Calu3 (cell line): ENCODE measurements at regions not wholly inside any gene's neighbourhood (a gene's known extent, or its start where the extent isn't known, plus 50 kb on each side); places are given as distances from the start of the nearest gene placed in this dataset.
A peak's percentile ranks its signal among the peaks of the same experiment; 100 is the strongest.

Source experiments
- BruUV-seq: library from RNA; stranded (reverse); fragments of 400-500 nt; replicated peaks from 2 replicates; lab custom pipeline; 2021; lab: Mats Ljungman, UMichigan
- CTCF ChIA-PET: fragments of 300-600 bp; sonication (Branson Sonifier 250); formaldehyde crosslinking; loops from one replicate; lab custom pipeline; 2022; ENCODE audit warnings: antibody characterized with exemption; lab: Charles Lee
- DNase-seq: peaks from one replicate; pipeline ENCODE4 v3.0.0; 2022
- H3K27ac Mint-ChIP-seq: one replicate; pipeline ENCODE4 v1.8.0; 2022; ENCODE audit warnings: mixed read lengths; ENCODE audit not compliant: unreplicated experiment
- H3K27me3 Mint-ChIP-seq: one replicate; pipeline ENCODE4 v1.8.0; 2022; ENCODE audit warnings: mixed read lengths; ENCODE audit not compliant: unreplicated experiment
- H3K36me3 Mint-ChIP-seq: one replicate; pipeline ENCODE4 v1.8.0; 2022; ENCODE audit warnings: mild to moderate bottlenecking, moderate library complexity, mixed read lengths; ENCODE audit not compliant: insufficient read depth, unreplicated experiment
- H3K4me1 Mint-ChIP-seq: one replicate; pipeline ENCODE4 v1.8.0; 2022; ENCODE audit warnings: mild to moderate bottlenecking, low read depth, mixed read lengths; ENCODE audit not compliant: unreplicated experiment
- H3K4me3 Mint-ChIP-seq: one replicate; pipeline ENCODE4 v1.8.0; 2022; ENCODE audit warnings: mild to moderate bottlenecking, low read depth, moderate library complexity, mixed read lengths; ENCODE audit not compliant: unreplicated experiment
- H3K9me3 Mint-ChIP-seq: one replicate; pipeline ENCODE4 v1.8.0; 2022; ENCODE audit warnings: low read depth, mixed read lengths; ENCODE audit not compliant: unreplicated experiment
- intact Hi-C: fragments of 100-400 bp; cut with micrococcal nuclease; formaldehyde crosslinking; loops from one replicate; pipeline ENCODE4 v1.10.0; 2022; ENCODE audit not compliant: unreplicated experiment
- TF ChIP-seq, protein P1 (sequence below): fragments of 200-600 bp; IDR thresholded peaks from one replicate; pipeline ENCODE4 v1.8.0; 2022; ENCODE audit warnings: antibody characterized with exemption; ENCODE audit not compliant: unreplicated experiment

DNA sequence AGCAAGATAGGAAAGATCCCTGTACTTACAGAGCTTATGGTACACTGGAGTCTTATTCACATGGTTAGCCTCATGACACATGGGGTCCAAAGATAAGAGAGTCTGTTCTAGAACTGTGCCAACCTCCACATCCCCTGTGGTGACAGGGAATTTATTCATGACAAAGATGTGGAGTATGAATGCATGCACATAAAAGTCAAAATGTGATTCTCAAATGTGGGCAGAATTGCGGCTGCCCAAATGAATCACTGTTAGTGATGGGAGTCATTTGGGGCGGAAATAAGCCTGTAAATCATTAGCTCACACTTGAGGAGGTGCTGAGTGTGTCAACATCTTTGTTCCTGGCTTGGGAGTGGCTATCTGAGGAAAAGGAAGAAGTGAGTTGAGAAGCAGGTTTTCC is 560.6 kb downstream of the SLC4A3 start:
- CTCF ChIA-PET, result interaction anchor here (0.5 to 1.3 kb wide), 4 partner anchors 12 to 837 kb away, joined by 3 to 5 read pairs (median 3); no protein-coding TSS in a partner anchor

DNA sequence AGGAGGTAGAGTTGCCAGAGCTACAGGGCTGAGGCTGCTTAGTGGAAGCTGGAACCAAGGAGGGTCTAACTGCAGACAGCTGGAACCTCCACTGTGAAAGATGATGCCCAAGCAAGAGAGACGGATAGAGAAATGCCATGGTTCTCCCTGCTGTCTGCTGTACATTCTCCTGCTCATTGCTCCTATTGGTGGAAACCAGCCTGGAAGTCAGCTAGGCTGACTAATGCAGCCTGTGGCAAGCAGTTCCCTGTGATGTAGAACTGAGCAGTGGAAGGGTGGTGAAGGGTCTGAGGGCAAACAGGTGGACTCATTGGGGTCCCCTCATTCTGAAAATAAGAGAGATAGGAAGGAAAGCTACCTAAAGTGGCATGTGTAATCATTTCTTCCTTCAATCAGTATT is 563.6 kb downstream of the SLC4A3 start:
- CTCF ChIA-PET, result no interaction called here
- DNase-seq, result no peak
- intact Hi-C loops, result no loop called here
- H3K4me1 Mint-ChIP-seq, result peaks cover 46% of the 10 kb centered on the region
- H3K9me3 Mint-ChIP-seq, result peaks cover 12% of the 10 kb centered on the region
- TF ChIP-seq, protein P1, sequence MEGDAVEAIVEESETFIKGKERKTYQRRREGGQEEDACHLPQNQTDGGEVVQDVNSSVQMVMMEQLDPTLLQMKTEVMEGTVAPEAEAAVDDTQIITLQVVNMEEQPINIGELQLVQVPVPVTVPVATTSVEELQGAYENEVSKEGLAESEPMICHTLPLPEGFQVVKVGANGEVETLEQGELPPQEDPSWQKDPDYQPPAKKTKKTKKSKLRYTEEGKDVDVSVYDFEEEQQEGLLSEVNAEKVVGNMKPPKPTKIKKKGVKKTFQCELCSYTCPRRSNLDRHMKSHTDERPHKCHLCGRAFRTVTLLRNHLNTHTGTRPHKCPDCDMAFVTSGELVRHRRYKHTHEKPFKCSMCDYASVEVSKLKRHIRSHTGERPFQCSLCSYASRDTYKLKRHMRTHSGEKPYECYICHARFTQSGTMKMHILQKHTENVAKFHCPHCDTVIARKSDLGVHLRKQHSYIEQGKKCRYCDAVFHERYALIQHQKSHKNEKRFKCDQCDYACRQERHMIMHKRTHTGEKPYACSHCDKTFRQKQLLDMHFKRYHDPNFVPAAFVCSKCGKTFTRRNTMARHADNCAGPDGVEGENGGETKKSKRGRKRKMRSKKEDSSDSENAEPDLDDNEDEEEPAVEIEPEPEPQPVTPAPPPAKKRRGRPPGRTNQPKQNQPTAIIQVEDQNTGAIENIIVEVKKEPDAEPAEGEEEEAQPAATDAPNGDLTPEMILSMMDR, result no peak
- no peak overlapping the region for H3K4me3 Mint-ChIP-seq
- no peaks in the 10 kb centered on the region for H3K27me3 Mint-ChIP-seq
- no TSS peak for BruUV-seq
- H3K36me3 Mint-ChIP-seq, result no peaks in the 10 kb centered on the region
- no peak overlapping the region for H3K27ac Mint-ChIP-seq

More for the DNA sequence above, 560.6 kb downstream of the SLC4A3 start:
- Mint-ChIP-seq H3K9me3 (peaks cover 7% of the 10 kb centered on the region), H3K36me3 (no peaks in the 10 kb centered on the region), H3K4me3 (peak overlapping the region; percentile 33), H3K4me1 (peaks cover 41% of the 10 kb centered on the region), H3K27me3 (no peaks in the 10 kb centered on the region), H3K27ac (peak overlapping the region; percentile 93)
- intact Hi-C loops, result loop anchor here (2.0 to 5.0 kb wide), 2 partner anchors 41 to 84 kb away; no protein-coding TSS in a partner anchor
- BruUV-seq, result no TSS peak
- peak; percentile 70 for DNase-seq
- TF ChIP-seq, protein P1, result no peak

DNA sequence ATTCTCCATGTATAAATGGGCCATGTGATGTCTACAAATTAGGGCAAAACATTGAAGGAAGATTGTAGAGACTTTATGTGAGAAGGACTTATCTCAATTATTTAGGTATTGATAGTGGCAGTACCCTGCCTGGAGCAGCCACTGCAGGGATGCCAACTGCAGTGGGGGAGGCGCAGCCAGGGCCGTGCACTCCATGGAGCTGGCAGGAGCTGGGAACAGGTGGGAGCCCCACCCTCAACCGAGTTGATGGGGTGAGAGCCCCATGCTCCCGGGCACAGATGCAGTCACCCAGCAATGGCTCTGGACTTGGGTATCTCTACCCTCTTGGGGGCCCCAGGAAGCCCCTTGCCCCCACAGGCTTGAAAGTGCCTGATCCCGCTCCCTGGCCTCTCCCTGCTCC is 564.3 kb downstream of the SLC4A3 start:
- intact Hi-C loops, result no loop called here
- TF ChIP-seq, protein P1, result no peak
- Mint-ChIP-seq H3K9me3 (peaks cover 14% of the 10 kb centered on the region), H3K27ac (no peak overlapping the region), H3K4me3 (no peak overlapping the region), H3K4me1 (peaks cover 46% of the 10 kb centered on the region), H3K27me3 (no peaks in the 10 kb centered on the region), H3K36me3 (no peaks in the 10 kb centered on the region)
- CTCF ChIA-PET, result no interaction called here
- BruUV-seq, result no TSS peak
- DNase-seq, result no peak

DNA sequence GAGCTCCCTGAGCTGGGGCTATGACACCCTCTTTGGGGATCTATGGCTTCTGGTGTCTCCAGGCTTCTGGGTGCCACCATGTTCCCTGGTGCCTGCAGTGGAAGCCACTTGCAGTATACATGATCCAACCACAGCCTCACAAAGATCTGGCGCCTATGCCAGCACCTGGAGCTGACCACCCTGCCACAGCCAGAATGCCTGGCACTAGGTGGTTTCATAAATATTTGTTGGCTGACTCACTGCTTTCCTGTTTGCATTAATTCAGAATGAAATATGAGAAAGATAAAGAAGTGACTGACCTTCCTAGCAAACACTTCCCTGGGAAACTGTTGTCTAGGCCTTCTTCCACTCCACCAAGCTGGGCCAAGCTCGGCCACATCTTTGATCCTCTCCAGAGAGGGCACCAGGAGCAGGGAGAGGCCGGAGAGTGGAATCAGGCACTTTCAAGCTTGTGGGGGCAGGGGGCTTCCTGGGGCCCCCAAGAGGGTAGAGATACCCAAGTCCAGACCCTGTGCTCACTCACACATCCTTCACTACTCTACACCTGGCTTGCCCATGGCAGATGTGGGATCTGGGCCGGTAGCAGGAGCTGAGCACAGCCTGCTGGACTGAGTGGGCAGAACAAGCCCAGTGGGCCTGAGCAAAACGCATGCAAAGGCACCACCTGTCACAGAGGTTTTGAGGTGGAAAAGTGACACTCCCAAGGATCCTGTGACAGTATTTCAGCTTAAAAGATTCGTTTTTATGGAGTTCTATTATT is 565.7 kb downstream of the SLC4A3 start:
- peaks cover 47% of the 10 kb centered on the region for H3K4me1 Mint-ChIP-seq
- H3K9me3 Mint-ChIP-seq, result peaks cover 16% of the 10 kb centered on the region
- CTCF ChIA-PET, result interaction anchor here (1.3 kb wide), 1 partner anchor 35 kb away, joined by 4 read pairs; no protein-coding TSS in a partner anchor
- intact Hi-C loops, result no loop called here
- TF ChIP-seq, protein P1, result no peak
- DNase-seq, result peak; percentile 52
- no peaks in the 10 kb centered on the region for H3K36me3 Mint-ChIP-seq
- H3K4me3 Mint-ChIP-seq, result no peak overlapping the region
- no TSS peak for BruUV-seq
- H3K27ac Mint-ChIP-seq, result no peak overlapping the region
- H3K27me3 Mint-ChIP-seq, result no peaks in the 10 kb centered on the region
